ENCODE measurements at regions not wholly inside any gene's neighbourhood (a gene's known extent, or its start where the extent isn't known, plus 50 kb on each side); places are given as distances from the start of the nearest gene placed in this dataset.

DNA sequence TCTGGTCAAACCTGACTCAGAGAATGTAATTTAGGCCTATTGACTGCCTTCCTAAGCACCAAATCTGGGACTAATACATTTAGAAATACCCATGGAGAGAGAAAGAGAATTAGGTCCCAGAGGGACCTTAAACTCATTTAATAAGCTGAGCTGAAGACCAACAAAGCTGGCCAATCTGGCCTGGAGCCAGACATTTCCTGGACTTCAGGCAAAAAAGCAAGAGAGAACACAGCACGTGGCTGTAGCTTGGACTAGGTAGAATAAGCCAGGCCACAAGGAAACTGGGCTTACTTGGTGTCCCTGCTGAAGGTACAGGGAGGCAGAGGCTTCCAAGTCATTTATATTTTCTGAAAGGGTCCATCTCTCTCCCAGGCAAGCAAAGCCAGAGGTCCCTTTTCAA is 88.1 kb downstream of the RTP4 start:
- TF ChIP-seq, protein P1, sequence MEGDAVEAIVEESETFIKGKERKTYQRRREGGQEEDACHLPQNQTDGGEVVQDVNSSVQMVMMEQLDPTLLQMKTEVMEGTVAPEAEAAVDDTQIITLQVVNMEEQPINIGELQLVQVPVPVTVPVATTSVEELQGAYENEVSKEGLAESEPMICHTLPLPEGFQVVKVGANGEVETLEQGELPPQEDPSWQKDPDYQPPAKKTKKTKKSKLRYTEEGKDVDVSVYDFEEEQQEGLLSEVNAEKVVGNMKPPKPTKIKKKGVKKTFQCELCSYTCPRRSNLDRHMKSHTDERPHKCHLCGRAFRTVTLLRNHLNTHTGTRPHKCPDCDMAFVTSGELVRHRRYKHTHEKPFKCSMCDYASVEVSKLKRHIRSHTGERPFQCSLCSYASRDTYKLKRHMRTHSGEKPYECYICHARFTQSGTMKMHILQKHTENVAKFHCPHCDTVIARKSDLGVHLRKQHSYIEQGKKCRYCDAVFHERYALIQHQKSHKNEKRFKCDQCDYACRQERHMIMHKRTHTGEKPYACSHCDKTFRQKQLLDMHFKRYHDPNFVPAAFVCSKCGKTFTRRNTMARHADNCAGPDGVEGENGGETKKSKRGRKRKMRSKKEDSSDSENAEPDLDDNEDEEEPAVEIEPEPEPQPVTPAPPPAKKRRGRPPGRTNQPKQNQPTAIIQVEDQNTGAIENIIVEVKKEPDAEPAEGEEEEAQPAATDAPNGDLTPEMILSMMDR (IDR thresholded peaks at IDR 0.05) = no peak
- intact Hi-C loops (cut with DNase I) = no loop called here
- no peak for ATAC-seq

DNA sequence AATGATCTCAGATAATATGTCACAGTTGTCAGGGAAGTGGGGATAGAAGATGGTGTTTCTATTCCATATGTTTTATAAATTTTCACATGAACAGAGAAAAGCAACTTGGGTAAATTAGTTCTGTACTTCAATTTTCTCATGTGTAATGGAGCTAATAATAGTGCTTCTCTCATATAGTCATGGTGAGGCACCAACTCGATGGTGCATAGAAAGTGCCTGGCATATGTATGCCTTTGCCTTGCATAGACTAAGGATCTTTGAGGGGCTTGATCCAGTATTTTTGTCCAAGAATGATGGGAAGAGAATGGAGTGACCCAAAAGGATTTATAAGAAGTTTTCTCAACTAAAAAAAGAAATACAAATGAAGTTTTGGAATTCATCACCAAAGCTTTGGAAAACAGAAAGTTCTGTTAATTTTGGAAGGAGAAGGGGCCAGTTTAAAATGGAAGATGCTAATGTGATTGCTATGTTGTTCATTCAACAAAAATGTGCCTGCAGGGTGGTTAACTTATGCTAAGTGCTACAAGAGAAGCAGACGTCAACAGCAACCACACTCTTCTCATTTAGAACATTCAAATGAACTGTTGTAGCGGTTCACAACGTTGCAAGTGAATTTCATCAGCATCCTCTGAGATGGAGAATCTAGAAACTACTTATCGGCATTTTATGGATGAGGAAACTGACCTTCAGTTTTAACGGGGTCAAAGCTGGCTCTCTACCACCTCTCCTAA is 86.1 kb downstream of the RTP4 start:
- no peak for ATAC-seq
- intact Hi-C loops (cut with DNase I) = no loop called here
- H3K27me3 ChIP-seq = no peaks in the 10 kb centered on the region
- TF ChIP-seq, protein P1 (IDR thresholded peaks at IDR 0.05) = no peak
- H3K27ac ChIP-seq = no peak overlapping the region
- DNase-seq = no peak
- H3K36me3 ChIP-seq = no peaks in the 10 kb centered on the region
- no peak overlapping the region for H3K4me3 ChIP-seq
- no peaks in the 10 kb centered on the region for H3K4me1 ChIP-seq
- no peaks in the 10 kb centered on the region for H3K9me3 ChIP-seq

More for the DNA sequence above, 88.1 kb downstream of the RTP4 start:
- DNase-seq = peak in 1 of 4 donors; percentile 1
- H3K27ac ChIP-seq = no peak overlapping the region
- H3K9me3 ChIP-seq = no peaks in the 10 kb centered on the region
- H3K36me3 ChIP-seq = no peaks in the 10 kb centered on the region
- no peaks in the 10 kb centered on the region for H3K4me1 ChIP-seq
- H3K27me3 ChIP-seq = no peaks in the 10 kb centered on the region
- H3K4me3 ChIP-seq = no peak overlapping the region

DNA sequence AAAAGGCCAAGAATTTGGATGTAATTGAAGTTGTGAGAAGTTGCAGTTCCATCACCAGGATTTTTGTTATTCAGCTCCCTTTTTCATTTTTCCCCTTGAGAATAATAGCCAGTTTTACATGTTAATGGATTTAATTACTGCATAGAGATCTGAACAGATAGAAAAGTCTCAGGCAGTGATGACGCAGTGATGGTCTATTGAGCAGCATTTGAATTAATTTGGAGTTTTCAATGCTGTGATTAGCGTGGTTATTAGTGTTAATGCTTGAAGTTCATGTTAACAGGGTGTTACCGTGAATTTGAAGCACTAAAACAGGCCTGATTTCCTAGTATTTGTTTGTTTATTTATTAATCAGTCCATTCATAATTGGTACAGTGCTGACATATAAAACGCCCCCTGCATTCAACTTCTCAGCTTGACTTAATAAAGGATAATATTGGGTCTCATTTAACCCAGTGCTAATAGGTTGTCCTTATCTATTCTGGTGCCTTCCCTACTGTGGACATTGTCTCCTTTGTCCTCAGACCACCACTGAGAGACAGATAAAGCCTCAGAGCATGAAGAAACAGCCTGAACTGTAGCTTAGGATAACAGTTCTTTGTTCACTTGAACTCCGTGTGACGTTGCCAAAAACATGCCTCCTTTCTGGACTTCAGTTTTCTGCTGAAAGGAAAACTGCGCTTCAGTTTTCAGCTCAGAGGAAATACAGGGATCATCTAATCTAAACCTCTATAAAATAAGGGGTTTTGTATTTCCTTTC is 82.4 kb downstream of the RTP4 start:
- intact Hi-C loops (cut with DNase I) = no loop called here
- H3K4me1 ChIP-seq = no peaks in the 10 kb centered on the region
- no peak overlapping the region for H3K4me3 ChIP-seq
- H3K27me3 ChIP-seq = no peaks in the 10 kb centered on the region
- H3K9me3 ChIP-seq = no peaks in the 10 kb centered on the region
- TF ChIP-seq, protein P1 (IDR thresholded peaks at IDR 0.05) = no peak
- DNase-seq = no peak
- H3K36me3 ChIP-seq = no peaks in the 10 kb centered on the region
- no peak overlapping the region for H3K27ac ChIP-seq
- no peak for ATAC-seq

DNA sequence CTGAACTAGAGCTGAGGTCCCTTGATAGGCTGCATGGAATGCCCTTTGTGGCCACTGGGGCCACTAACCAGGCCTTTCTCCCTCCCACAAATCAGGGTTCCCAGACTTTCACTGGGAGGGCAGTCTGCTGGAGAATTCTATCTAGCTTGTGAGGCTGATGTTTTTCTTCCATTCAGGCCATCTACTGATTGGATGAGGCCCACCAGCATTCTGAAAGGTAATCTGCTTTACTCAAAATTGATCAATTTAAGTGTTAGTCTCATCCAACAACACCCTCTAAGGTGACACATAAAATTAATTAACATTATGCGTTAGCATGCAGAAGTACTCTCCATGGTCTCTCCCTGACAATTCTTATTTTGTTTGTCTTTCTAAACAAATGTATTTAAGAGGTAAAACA is 80.5 kb downstream of the RTP4 start:
- Histone ChIP-seq H3K4me3 (no peak overlapping the region), H3K27me3 (no peaks in the 10 kb centered on the region), H3K4me1 (no peaks in the 10 kb centered on the region), H3K36me3 (no peaks in the 10 kb centered on the region), H3K9me3 (no peaks in the 10 kb centered on the region), H3K27ac (no peak overlapping the region)
- TF ChIP-seq, protein P1 (IDR thresholded peaks at IDR 0.05) = no peak
- intact Hi-C loops (cut with DNase I) = no loop called here
- DNase-seq (no peak), ATAC-seq (no peak)

DNA sequence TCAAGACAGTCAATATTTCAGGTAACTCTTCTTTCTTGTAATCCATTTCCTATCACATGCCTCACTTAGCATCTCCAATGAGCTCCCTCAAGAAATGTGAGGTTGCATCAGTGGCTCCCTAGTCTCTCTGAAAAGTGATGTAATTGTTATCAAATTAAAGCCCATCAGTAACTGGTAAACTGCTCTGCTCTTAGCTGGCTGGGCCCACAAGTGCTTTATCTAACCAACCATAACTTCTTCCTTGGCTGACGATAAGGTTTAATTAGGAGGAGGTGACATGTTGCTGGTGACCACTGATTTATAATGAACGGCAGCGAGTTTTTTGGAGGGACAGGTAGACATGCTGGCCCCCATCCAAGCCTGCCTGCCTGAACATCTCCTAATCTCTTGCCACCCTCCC is 79.6 kb downstream of the RTP4 start:
- intact Hi-C loops (cut with DNase I) = no loop called here
- Histone ChIP-seq H3K4me3 (no peak overlapping the region), H3K9me3 (no peaks in the 10 kb centered on the region), H3K4me1 (no peaks in the 10 kb centered on the region), H3K27me3 (no peaks in the 10 kb centered on the region), H3K36me3 (no peaks in the 10 kb centered on the region), H3K27ac (no peak overlapping the region)
- no peak for DNase-seq
- ATAC-seq = no peak
- TF ChIP-seq, protein P1 (IDR thresholded peaks at IDR 0.05) = no peak

Data from left lung (tissue), 4 donors.